Gastroesophageal sphincter (tissue), 4 donors: ENCODE measurements at regions not wholly inside any gene's neighbourhood (a gene's known extent, or its start where the extent isn't known, plus 50 kb on each side); places are given as distances from the start of the nearest gene placed in this dataset.

Experiments
- ATAC-seq: fragments of 150-250 bp; one replicate; pipeline ENCODE4 v1.9.1; 2016; ENCODE audit warnings: mild to moderate bottlenecking, moderate library complexity
- H3K27ac ChIP-seq, 4 donors: fragments of 200-600 bp; sonication (generic) in 3 of 4; 1 replicate in 3 of 4; 2 replicates in 1 of 4; pipeline ENCODE4 v1.5.1; 2016 to 2019
- H3K27me3 ChIP-seq: fragments of 200-600 bp; sonication (generic); one replicate; pipeline ENCODE4 v1.5.1; 2019
- H3K36me3 ChIP-seq, 2 donors: fragments of 200-600 bp; sonication (generic); one replicate each; pipeline ENCODE4 v1.5.1; 2019; ENCODE audit warnings: control low read depth in 1 of 2
- H3K4me1 ChIP-seq, 3 donors: fragments of 200-600 bp; sonication (generic); 1 replicate in 2 of 3; 2 replicates in 1 of 3; pipeline ENCODE4 v1.5.1; 2016 to 2019; ENCODE audit warnings: control low read depth in 2 of 3
- H3K4me3 ChIP-seq, 2 donors: fragments of 200-600 bp; sonication (generic); one replicate each; pipeline ENCODE4 v1.5.1; 2019; ENCODE audit warnings: mild to moderate bottlenecking in 1 of 2, moderate library complexity in 1 of 2
- H3K9me3 ChIP-seq, 3 donors: fragments of 200-600 bp; sonication (generic); one replicate each; pipeline ENCODE4 v1.5.1; 2017 to 2019; ENCODE audit warnings: control low read depth in 2 of 3
- EP300 ChIP-seq: sonication (generic); formaldehyde crosslinking; IDR thresholded peaks from one replicate; pipeline ENCODE4 v1.6.1; 2017; ENCODE audit warnings: antibody characterized with exemption, mild to moderate bottlenecking
- POLR2A ChIP-seq, 2 donors: fragments of 450-650 bp; IDR thresholded peaks; one replicate each; pipeline ENCODE4 v1.6.1; 2017; ENCODE audit warnings: antibody characterized with exemption in 2 of 2, mild to moderate bottlenecking in 2 of 2, moderate library complexity in 1 of 2
- POLR2AphosphoS5 ChIP-seq: sonication (generic); formaldehyde crosslinking; IDR thresholded peaks from one replicate; pipeline ENCODE4 v1.6.1; 2017; ENCODE audit warnings: antibody characterized with exemption
- WGBS, 2 donors: methylation state at CpG; one replicate each; pipeline ENCODE4 v1.1.5; 2018; ENCODE audit warnings: low coverage in 1 of 2; 5-methylcytosine and 5-hydroxymethylcytosine counted together
- TF ChIP-seq, protein P1 (sequence below), 4 experiments: fragments of 200-600 bp in 2 of 4; fragments of 450-650 bp in 2 of 4; sonication (generic) in 1 of 4; IDR thresholded peaks; one replicate each; pipeline ENCODE4 v1.5.1; 2017 to 2019; ENCODE audit warnings: antibody characterized with exemption in 4 of 4, mild to moderate bottlenecking in 2 of 4, moderate library complexity in 2 of 4

- Histone ChIP-seq H3K9me3 (no peaks in the 10 kb centered on the region), H3K27ac (peak overlapping the region in 1 of 4 donors; percentile 31), H3K27me3 (no peaks in the 10 kb centered on the region), H3K4me3 (no peak overlapping the region), H3K4me1 (no peaks in the 10 kb centered on the region), H3K36me3 (no peaks in the 10 kb centered on the region)
- WGBS, 2 donors = 62 to 72% methylated on average over 5 of the region's 5 CpGs
- TF ChIP-seq POLR2AphosphoS5 (no peak), POLR2A (IDR thresholded peaks at IDR 0.05) (no peak), EP300 (no peak)
- TF ChIP-seq, protein P1, sequence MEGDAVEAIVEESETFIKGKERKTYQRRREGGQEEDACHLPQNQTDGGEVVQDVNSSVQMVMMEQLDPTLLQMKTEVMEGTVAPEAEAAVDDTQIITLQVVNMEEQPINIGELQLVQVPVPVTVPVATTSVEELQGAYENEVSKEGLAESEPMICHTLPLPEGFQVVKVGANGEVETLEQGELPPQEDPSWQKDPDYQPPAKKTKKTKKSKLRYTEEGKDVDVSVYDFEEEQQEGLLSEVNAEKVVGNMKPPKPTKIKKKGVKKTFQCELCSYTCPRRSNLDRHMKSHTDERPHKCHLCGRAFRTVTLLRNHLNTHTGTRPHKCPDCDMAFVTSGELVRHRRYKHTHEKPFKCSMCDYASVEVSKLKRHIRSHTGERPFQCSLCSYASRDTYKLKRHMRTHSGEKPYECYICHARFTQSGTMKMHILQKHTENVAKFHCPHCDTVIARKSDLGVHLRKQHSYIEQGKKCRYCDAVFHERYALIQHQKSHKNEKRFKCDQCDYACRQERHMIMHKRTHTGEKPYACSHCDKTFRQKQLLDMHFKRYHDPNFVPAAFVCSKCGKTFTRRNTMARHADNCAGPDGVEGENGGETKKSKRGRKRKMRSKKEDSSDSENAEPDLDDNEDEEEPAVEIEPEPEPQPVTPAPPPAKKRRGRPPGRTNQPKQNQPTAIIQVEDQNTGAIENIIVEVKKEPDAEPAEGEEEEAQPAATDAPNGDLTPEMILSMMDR (IDR thresholded peaks at IDR 0.05) = no peak
- ATAC-seq = no peak
Measured at GRCh38 chr18:66722671-66723070, 118.8 kb upstream of the CDH19 start.

- Histone ChIP-seq H3K36me3 (no peaks in the 10 kb centered on the region), H3K4me1 (no peaks in the 10 kb centered on the region), H3K4me3 (no peak overlapping the region), H3K27me3 (no peaks in the 10 kb centered on the region), H3K9me3 (no peaks in the 10 kb centered on the region), H3K27ac (no peak overlapping the region)
- WGBS, 2 donors = 50% methylated on average over 1 of the region's 1 CpG
- TF ChIP-seq, protein P1 (IDR thresholded peaks at IDR 0.05) = no peak
- TF ChIP-seq POLR2AphosphoS5 = no peak
- no peak for TF ChIP-seq EP300
- TF ChIP-seq POLR2A (IDR thresholded peaks at IDR 0.05) = no peak
- no peak for ATAC-seq
Measured at GRCh38 chr18:66708646-66709045, 104.8 kb upstream of the CDH19 start.

DNA sequence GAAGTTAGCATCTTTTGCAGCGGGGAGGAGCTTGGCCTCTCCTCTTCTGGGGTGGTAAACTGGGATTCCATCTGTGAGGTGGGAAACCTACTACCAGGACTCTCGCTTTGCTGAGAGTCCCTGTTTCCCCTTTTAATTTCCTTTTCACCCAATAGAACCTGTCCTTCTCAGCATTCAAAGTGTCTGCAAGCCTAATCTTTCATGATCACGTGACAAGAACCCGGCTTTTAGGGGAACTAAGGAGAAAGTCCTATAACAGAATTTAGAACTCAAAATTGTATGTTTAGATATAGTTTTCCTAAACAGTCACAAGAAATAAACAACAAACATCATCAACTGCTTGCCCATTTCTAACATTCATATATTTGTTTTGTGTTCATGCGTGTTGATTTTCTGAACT is 103.6 kb upstream of the CDH19 start:
- ATAC-seq = no peak
- no peak for TF ChIP-seq POLR2AphosphoS5
- TF ChIP-seq EP300 = no peak
- TF ChIP-seq POLR2A (IDR thresholded peaks at IDR 0.05) = no peak
- TF ChIP-seq, protein P1 (IDR thresholded peaks at IDR 0.05) = no peak
- Histone ChIP-seq H3K9me3 (no peaks in the 10 kb centered on the region), H3K27ac (no peak overlapping the region), H3K27me3 (no peaks in the 10 kb centered on the region), H3K4me3 (no peak overlapping the region), H3K4me1 (no peaks in the 10 kb centered on the region), H3K36me3 (no peaks in the 10 kb centered on the region)
- whole genome bisulfite sequencing, 2 donors = 79 to 86% methylated on average over 4 to 5 of the region's 5 CpGs

GRCh38 chr18:66695281-66695680 is 91.4 kb upstream of the CDH19 start:
- TF ChIP-seq, protein P1 (IDR thresholded peaks at IDR 0.05) = no peak
- TF ChIP-seq POLR2AphosphoS5 (no peak), EP300 (no peak), POLR2A (IDR thresholded peaks at IDR 0.05) (no peak)
- no peaks in the 10 kb centered on the region for H3K9me3 ChIP-seq
- H3K27me3 ChIP-seq = no peaks in the 10 kb centered on the region
- H3K4me1 ChIP-seq = no peaks in the 10 kb centered on the region
- H3K27ac ChIP-seq = no peak overlapping the region
- H3K36me3 ChIP-seq = no peaks in the 10 kb centered on the region
- H3K4me3 ChIP-seq = no peak overlapping the region
- ATAC-seq = no peak

- Histone ChIP-seq H3K27me3 (no peaks in the 10 kb centered on the region), H3K4me1 (no peaks in the 10 kb centered on the region), H3K27ac (no peak overlapping the region), H3K4me3 (no peak overlapping the region), H3K9me3 (no peaks in the 10 kb centered on the region), H3K36me3 (no peaks in the 10 kb centered on the region)
- no peak for ATAC-seq
- TF ChIP-seq EP300 (no peak), POLR2AphosphoS5 (no peak), POLR2A (IDR thresholded peaks at IDR 0.05) (no peak)
- 76 to 89% methylated on average over 1 of the region's 1 CpG for WGBS, 2 donors
Measured at GRCh38 chr18:66694852-66695251, 91.0 kb upstream of the CDH19 start.
